Breast epithelium (tissue), 3 donors: ENCODE measurements at regions not wholly inside any gene's neighbourhood (a gene's known extent, or its start where the extent isn't known, plus 50 kb on each side); places are given as distances from the start of the nearest gene placed in this dataset.

Experiments
- POLR2A ChIP-seq: fragments of 450-650 bp; IDR thresholded peaks from one replicate; pipeline ENCODE4 v1.6.1; 2016; ENCODE audit warnings: antibody characterized with exemption, mild to moderate bottlenecking, moderate library complexity
- POLR2AphosphoS5 ChIP-seq, 3 donors: sonication (generic); formaldehyde crosslinking; IDR thresholded peaks; one replicate each; pipeline ENCODE4 v1.6.1; 2017; ENCODE audit warnings: antibody characterized with exemption in 3 of 3
- TF ChIP-seq, protein P1 (sequence below), 3 donors: fragments of 450-650 bp; IDR thresholded peaks; one replicate each; pipeline ENCODE4 v1.5.1; 2016 to 2017; ENCODE audit warnings: antibody characterized with exemption in 3 of 3, mild to moderate bottlenecking in 3 of 3, moderate library complexity in 3 of 3

- TF ChIP-seq, protein P1, sequence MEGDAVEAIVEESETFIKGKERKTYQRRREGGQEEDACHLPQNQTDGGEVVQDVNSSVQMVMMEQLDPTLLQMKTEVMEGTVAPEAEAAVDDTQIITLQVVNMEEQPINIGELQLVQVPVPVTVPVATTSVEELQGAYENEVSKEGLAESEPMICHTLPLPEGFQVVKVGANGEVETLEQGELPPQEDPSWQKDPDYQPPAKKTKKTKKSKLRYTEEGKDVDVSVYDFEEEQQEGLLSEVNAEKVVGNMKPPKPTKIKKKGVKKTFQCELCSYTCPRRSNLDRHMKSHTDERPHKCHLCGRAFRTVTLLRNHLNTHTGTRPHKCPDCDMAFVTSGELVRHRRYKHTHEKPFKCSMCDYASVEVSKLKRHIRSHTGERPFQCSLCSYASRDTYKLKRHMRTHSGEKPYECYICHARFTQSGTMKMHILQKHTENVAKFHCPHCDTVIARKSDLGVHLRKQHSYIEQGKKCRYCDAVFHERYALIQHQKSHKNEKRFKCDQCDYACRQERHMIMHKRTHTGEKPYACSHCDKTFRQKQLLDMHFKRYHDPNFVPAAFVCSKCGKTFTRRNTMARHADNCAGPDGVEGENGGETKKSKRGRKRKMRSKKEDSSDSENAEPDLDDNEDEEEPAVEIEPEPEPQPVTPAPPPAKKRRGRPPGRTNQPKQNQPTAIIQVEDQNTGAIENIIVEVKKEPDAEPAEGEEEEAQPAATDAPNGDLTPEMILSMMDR (IDR thresholded peaks at IDR 0.05): no peak
- TF ChIP-seq POLR2A: no peak
- no peak for TF ChIP-seq POLR2AphosphoS5 (IDR thresholded peaks at IDR 0.05)
Observed at GRCh38 chr2:166792808-166793207, 95.5 kb upstream of the XIRP2 start.
